ENCODE measurements at regions not wholly inside any gene's neighbourhood (a gene's known extent, or its start where the extent isn't known, plus 50 kb on each side); places are given as distances from the start of the nearest gene placed in this dataset.
"Not testable (repeated sequence)": the region's sequence is repeated elsewhere in the genome, so short reads cannot be mapped to it uniquely, and the experiment has no call there.

- Mint-ChIP-seq H3K27ac (ENCODE audit: unreplicated experiment) (no peak overlapping the region), H3K4me1 (ENCODE audit: low read depth, unreplicated experiment) (no peaks in the 10 kb centered on the region), H3K36me3 (ENCODE audit: unreplicated experiment) (no peaks in the 10 kb centered on the region), H3K4me3 (ENCODE audit: unreplicated experiment) (no peak overlapping the region), H3K27me3 (ENCODE audit: unreplicated experiment) (no peaks in the 10 kb centered on the region), H3K9me3 (ENCODE audit: unreplicated experiment) (peaks cover 6% of the 10 kb centered on the region)
- no peak for TF ChIP-seq CTCF (IDR thresholded peaks at IDR 0.05; ENCODE audit: partially characterized antibody, unreplicated experiment)
- DNase-seq, result no peak
Measured at GRCh38 chr1:14413819-14414490, 184.5 kb upstream of the KAZN start.

- Mint-ChIP-seq H3K27me3 (ENCODE audit: unreplicated experiment) (no peaks in the 10 kb centered on the region), H3K4me3 (ENCODE audit: unreplicated experiment) (no peak overlapping the region), H3K9me3 (ENCODE audit: unreplicated experiment) (peaks cover 8% of the 10 kb centered on the region), H3K36me3 (ENCODE audit: unreplicated experiment) (no peaks in the 10 kb centered on the region), H3K27ac (ENCODE audit: unreplicated experiment) (no peak overlapping the region), H3K4me1 (ENCODE audit: low read depth, unreplicated experiment) (no peaks in the 10 kb centered on the region)
- no peak for DNase-seq
- TF ChIP-seq CTCF (IDR thresholded peaks at IDR 0.05; ENCODE audit: partially characterized antibody, unreplicated experiment), result no peak
Measured at GRCh38 chr1:14415396-14415795, 183.1 kb upstream of the KAZN start.

GRCh38 chr1:14419778-14420218 is 178.7 kb upstream of the KAZN start:
- not testable (repeated sequence) for H3K27ac Mint-ChIP-seq (ENCODE audit: unreplicated experiment); DNase-seq; H3K9me3 Mint-ChIP-seq (ENCODE audit: unreplicated experiment); H3K27me3 Mint-ChIP-seq (ENCODE audit: unreplicated experiment); H3K4me3 Mint-ChIP-seq (ENCODE audit: unreplicated experiment); H3K36me3 Mint-ChIP-seq (ENCODE audit: unreplicated experiment); H3K4me1 Mint-ChIP-seq (ENCODE audit: low read depth, unreplicated experiment)

- peaks cover 5% of the 10 kb centered on the region for H3K9me3 Mint-ChIP-seq (ENCODE audit: unreplicated experiment)
- no peak for DNase-seq
- no peak overlapping the region for H3K27ac Mint-ChIP-seq (ENCODE audit: unreplicated experiment)
- H3K36me3 Mint-ChIP-seq (ENCODE audit: unreplicated experiment), result no peaks in the 10 kb centered on the region
- no peak overlapping the region for H3K4me3 Mint-ChIP-seq (ENCODE audit: unreplicated experiment)
- no peaks in the 10 kb centered on the region for H3K4me1 Mint-ChIP-seq (ENCODE audit: low read depth, unreplicated experiment)
- H3K27me3 Mint-ChIP-seq (ENCODE audit: unreplicated experiment), result no peaks in the 10 kb centered on the region
- no peak for TF ChIP-seq CTCF (IDR thresholded peaks at IDR 0.05; ENCODE audit: partially characterized antibody, unreplicated experiment)
Measured at GRCh38 chr1:14420686-14421085, 177.8 kb upstream of the KAZN start.

GRCh38 chr1:14421295-14421976 is 177.0 kb upstream of the KAZN start:
- no peak for TF ChIP-seq CTCF (IDR thresholded peaks at IDR 0.05; ENCODE audit: partially characterized antibody, unreplicated experiment)
- H3K27ac Mint-ChIP-seq (ENCODE audit: unreplicated experiment), result no peak overlapping the region

More at GRCh38 chr1:14421295-14421976, 177.0 kb upstream of the KAZN start:
- no peak overlapping the region for H3K4me3 Mint-ChIP-seq (ENCODE audit: unreplicated experiment)
- H3K9me3 Mint-ChIP-seq (ENCODE audit: unreplicated experiment), result peaks cover 4% of the 10 kb centered on the region
- no peaks in the 10 kb centered on the region for H3K4me1 Mint-ChIP-seq (ENCODE audit: low read depth, unreplicated experiment)
- no peaks in the 10 kb centered on the region for H3K36me3 Mint-ChIP-seq (ENCODE audit: unreplicated experiment)
- DNase-seq, result no peak
- no peaks in the 10 kb centered on the region for H3K27me3 Mint-ChIP-seq (ENCODE audit: unreplicated experiment)

Measured in glutamatergic neuron (in vitro differentiated cells).